ENCODE measurements at regions not wholly inside any gene's neighbourhood (a gene's known extent, or its start where the extent isn't known, plus 50 kb on each side); places are given as distances from the start of the nearest gene placed in this dataset.

- TF ChIP-seq NCOA1 (IDR thresholded peaks at IDR 0.05; ENCODE audit: low read depth) (no peak), SP2 (IDR thresholded peaks at IDR 0.05; ENCODE audit: extremely low read depth, low read depth, low read length, poor library complexity, severe bottlenecking) (no peak), NR2F6 (CRISPR knock-in tag; IDR thresholded peaks at IDR 0.05) (no peak), TEAD2 (tag; IDR thresholded peaks at IDR 0.05) (no peak), TAF15 (IDR thresholded peaks at IDR 0.05; ENCODE audit: low read depth, low read length) (no peak)
Observed at GRCh38 chr13:89199138-89199537, 1528.0 kb downstream of the SLITRK5 start (continued).

GRCh38 chr13:89204435-89204834 lies 1533.3 kb downstream of the SLITRK5 start:
- 0% methylated on average over 1 of the region's 1 CpG for WGBS (ENCODE audit: insufficient coverage, low coverage, missing lambda C conversion rate)
- no peaks in the 10 kb centered on the region for H3K27me3 ChIP-seq (ENCODE audit: control insufficient read depth in 2 of 2, insufficient read depth in 2 of 2, low read length in 2 of 2)
- CTCF ChIA-PET (ENCODE audit: low intra/inter-chr PET ratio) = no interaction called here
- H3K4me3 ChIP-seq = no peak overlapping the region
- no peak overlapping the region for H2AFZ ChIP-seq (ENCODE audit: low read depth, low read length)
- H3K27ac ChIP-seq (ENCODE audit: extremely low read depth, low read depth, low read length) = no peak overlapping the region
- FAIRE-seq (no peak), ATAC-seq (no peak), DNase-seq (ENCODE audit: extremely low read depth in 1 of 4, low spot score in 3 of 4) (no peak)
- H4K20me1 ChIP-seq (replicated peaks; ENCODE audit: control insufficient read depth, insufficient read depth, low read length) = no peaks in the 10 kb centered on the region
- in situ Hi-C loops (cut with MboI) = no loop called here
- H3K4me2 ChIP-seq (ENCODE audit: insufficient read depth, low read length) = no peak overlapping the region
- no TSS peak for BruUV-seq (replicated peaks)
- no peak overlapping the region for H3K9ac ChIP-seq (ENCODE audit: insufficient read depth in 1 of 2, low read depth in 2 of 2, low read length in 2 of 2)
- H3K9me3 ChIP-seq (replicated peaks; ENCODE audit: control insufficient read depth, insufficient read depth, low read depth, low read length) = no peaks in the 10 kb centered on the region
- H3K79me2 ChIP-seq (ENCODE audit: control insufficient read depth, insufficient read depth, low read length) = no peaks in the 10 kb centered on the region
- POLR2A ChIA-PET = no interaction called here
- H3K4me1 ChIP-seq (replicated peaks in 1 of 2; ENCODE audit: control insufficient read depth in 2 of 2, insufficient read depth in 2 of 2, low read length in 2 of 2) = no peaks in the 10 kb centered on the region
- intact Hi-C loops (cut with micrococcal nuclease) = no loop called here
- H3K9me1 ChIP-seq (ENCODE audit: control insufficient read depth, insufficient read depth, low read length) = no peaks in the 10 kb centered on the region
- no peaks in the 10 kb centered on the region for H3K36me3 ChIP-seq (ENCODE audit: control insufficient read depth, insufficient read depth, low read length)
- TF ChIP-seq RBM17 (IDR thresholded peaks at IDR 0.05; ENCODE audit: borderline replicate concordance, low read depth, low read length) (no peak), GABPA (tag; conservative IDR thresholded peaks at IDR 0.05; ENCODE audit: low read depth) (no peak), ZNF584 (CRISPR knock-in tag; IDR thresholded peaks at IDR 0.05; ENCODE audit: low read depth) (no peak), NEUROD1 (IDR thresholded peaks at IDR 0.05; ENCODE audit: borderline replicate concordance, low read depth, low read length, partially characterized antibody) (no peak), BCLAF1 (IDR thresholded peaks at IDR 0.05; ENCODE audit: borderline replicate concordance in 1 of 2, control insufficient read depth in 1 of 2, low read depth in 2 of 2, low read length in 1 of 2) (no peak), TOE1 (IDR thresholded peaks at IDR 0.05; ENCODE audit: borderline replicate concordance) (no peak), TOE1 (CRISPR knock-in tag; IDR thresholded peaks at IDR 0.05; ENCODE audit: borderline replicate concordance, low read depth) (no peak), E2F6 (IDR thresholded peaks at IDR 0.05; ENCODE audit: borderline replicate concordance in 1 of 2, extremely low read depth in 1 of 2, insufficient read depth in 1 of 2, insufficient read length in 1 of 2, low read depth in 1 of 2, low read length in 1 of 2, poor library complexity in 1 of 2, severe bottlenecking in 1 of 2) (no peak), HINFP (tag; conservative IDR thresholded peaks at IDR 0.05; ENCODE audit: low read depth) (no peak)

Measured in K562 (cell line).